H1 (cell line): ENCODE measurements at regions not wholly inside any gene's neighbourhood (a gene's known extent, or its start where the extent isn't known, plus 50 kb on each side); places are given as distances from the start of the nearest gene placed in this dataset.
A peak's percentile ranks its signal among the peaks of the same experiment; 100 is the strongest.

Experiments used
- CTCF ChIA-PET: fragments of 300-600 bp; sonication (Branson Sonifier 250); formaldehyde crosslinking; loops from one replicate; lab custom pipeline; 2021; ENCODE audit not compliant: partially characterized antibody; lab: Charles Lee
- POLR2A ChIA-PET: fragments of 300-600 bp; sonication (Branson Sonifier 250); formaldehyde crosslinking; loops from one replicate; lab custom pipeline; 2021; ENCODE audit warnings: inconsistent platforms; ENCODE audit not compliant: partially characterized antibody; lab: Charles Lee
- DNase-seq, 2 experiments: peaks; one replicate each; pipeline versions ENCODE4 v3.0.0 to v3.0.0-alpha.2; 2010 to 2022; ENCODE audit warnings: low spot score in 2 of 2, low read depth in 1 of 2, mixed read lengths in 1 of 2
- FAIRE-seq: peaks from 2 replicates; lab custom pipeline; 2011; peaks lifted over from hg19 to GRCh38; lab: Jason Lieb, UNC
- H2AFZ ChIP-seq: 2 replicates; pipeline ENCODE4 v1.8.1; 2012; ENCODE audit warnings: low read length, inconsistent platforms
- H2AK5ac ChIP-seq: 2 replicates; pipeline ENCODE4 v1.6.1; 2013; ENCODE audit warnings: low read depth, low read length
- H2BK120ac ChIP-seq: replicated peaks from 2 replicates; pipeline ENCODE3; 2013; ENCODE audit warnings: low read depth, low read length, inconsistent platforms
- H2BK12ac ChIP-seq: 2 replicates; pipeline ENCODE4 v1.6.1; 2013; ENCODE audit warnings: low read depth, low read length
- H2BK15ac ChIP-seq: 2 replicates; pipeline ENCODE4 v1.6.1; 2013; ENCODE audit warnings: low read length
- H2BK20ac ChIP-seq: 2 replicates; pipeline ENCODE4 v1.6.1; 2013; ENCODE audit warnings: low read length
- H2BK5ac ChIP-seq: 2 replicates; pipeline ENCODE4 v1.6.1; 2013; ENCODE audit warnings: low read depth, low read length
- H3K14ac ChIP-seq: 2 replicates; pipeline ENCODE4 v1.6.1; 2013; ENCODE audit warnings: inconsistent platforms; ENCODE audit not compliant: insufficient read length
- H3K18ac ChIP-seq: 2 replicates; pipeline ENCODE4 v1.6.1; 2013; ENCODE audit warnings: low read length; ENCODE audit errors: extremely low read depth
- H3K23ac ChIP-seq: 2 replicates; pipeline ENCODE4 v1.6.1; 2013; ENCODE audit warnings: inconsistent platforms; ENCODE audit not compliant: insufficient read length
- H3K23me2 ChIP-seq: 2 replicates; pipeline ENCODE4 v1.6.1; 2013; ENCODE audit warnings: low read depth, low read length
- H3K27ac ChIP-seq: 2 replicates; pipeline ENCODE4 v1.6.1; 2011; ENCODE audit warnings: low read depth, low read length, inconsistent platforms
- H3K27me3 ChIP-seq, 4 experiments: replicated peaks in 1 of 4; 1 replicate in 1 of 4; 2 replicates in 3 of 4; pipeline versions ENCODE4 v1.6.1 to v1.8.1; 2011 to 2013; ENCODE audit warnings: low read length in 3 of 4, mild to moderate bottlenecking in 3 of 4, inconsistent platforms in 2 of 4, mixed read lengths in 2 of 4, moderate library complexity in 1 of 4; ENCODE audit not compliant: control insufficient read depth in 3 of 4, insufficient read depth in 3 of 4; ENCODE audit errors: extremely low read depth in 1 of 4
- H3K36me3 ChIP-seq, 4 experiments: 2 replicates each; pipeline versions ENCODE4 v1.6.1 to v1.8.1; 2011 to 2013; ENCODE audit warnings: mild to moderate bottlenecking in 4 of 4, low read length in 3 of 4, moderate library complexity in 2 of 4, control low read depth in 1 of 4, inconsistent platforms in 1 of 4; ENCODE audit not compliant: insufficient read depth in 4 of 4, control insufficient read depth in 2 of 4
- H3K4ac ChIP-seq: replicated peaks from 2 replicates; pipeline ENCODE3; 2013; ENCODE audit warnings: low read length, low read depth, mixed read lengths, inconsistent platforms; ENCODE audit not compliant: insufficient read length
- H3K4me1 ChIP-seq, 4 experiments: replicated peaks in 1 of 4; 1 replicate in 1 of 4; 2 replicates in 3 of 4; pipeline versions ENCODE4 v1.6.1 to v1.8.1; 2011 to 2013; ENCODE audit warnings: low read length in 3 of 4, inconsistent platforms in 2 of 4, mixed read lengths in 1 of 4; ENCODE audit not compliant: insufficient read depth in 4 of 4, control insufficient read depth in 3 of 4
- H3K4me2 ChIP-seq, 2 experiments: 2 replicates each; pipeline versions ENCODE4 v1.6.1 to v1.8.1; 2011 to 2013; ENCODE audit warnings: low read depth in 2 of 2, low read length in 2 of 2, control low read depth in 1 of 2, inconsistent platforms in 1 of 2, mild to moderate bottlenecking in 1 of 2; ENCODE audit not compliant: insufficient read depth in 1 of 2
- H3K4me3 ChIP-seq, 4 experiments: fragments of 200-600, 300-600 bp in 1 of 4; sonication (generic), shearing (Covaris generic), sonication (Bioruptor Twin) in 1 of 4; 2 replicates each; pipeline versions ENCODE4 v1.5.1 to v1.8.1; 2011 to 2016; ENCODE audit warnings: low read length in 4 of 4, low read depth in 3 of 4, control low read depth in 2 of 4, inconsistent platforms in 2 of 4, mild to moderate bottlenecking in 2 of 4, mixed read lengths in 1 of 4, moderate library complexity in 1 of 4; ENCODE audit not compliant: insufficient read depth in 2 of 4; ENCODE audit errors: extremely low read depth in 1 of 4
- H3K56ac ChIP-seq: replicated peaks from 2 replicates; pipeline ENCODE3; 2013; ENCODE audit warnings: low read depth, mild to moderate bottlenecking, mixed read lengths, low read length, inconsistent platforms; ENCODE audit not compliant: insufficient read length
- H3K79me1 ChIP-seq: 2 replicates; pipeline ENCODE4 v1.6.1; 2013; ENCODE audit warnings: low read depth, low read length, control low read depth
- H3K79me2 ChIP-seq, 2 experiments: 2 replicates each; pipeline versions ENCODE4 v1.6.1 to v1.8.1; 2012 to 2013; ENCODE audit warnings: low read length in 2 of 2, mild to moderate bottlenecking in 2 of 2, inconsistent platforms in 1 of 2; ENCODE audit not compliant: insufficient read depth in 2 of 2, control insufficient read depth in 1 of 2
- H3K9ac ChIP-seq, 4 experiments: replicated peaks in 1 of 4; 1 replicate in 1 of 4; 2 replicates in 3 of 4; pipeline versions ENCODE4 v1.6.1 to v1.8.1; 2011 to 2013; ENCODE audit warnings: low read depth in 3 of 4, low read length in 3 of 4, control low read depth in 2 of 4, mild to moderate bottlenecking in 2 of 4, moderate library complexity in 2 of 4, inconsistent platforms in 1 of 4; ENCODE audit errors: extremely low read depth in 1 of 4
- H3K9me3 ChIP-seq, 2 experiments: 2 replicates each; pipeline versions ENCODE4 v1.6.1 to v1.8.1; 2012 to 2013; ENCODE audit warnings: mild to moderate bottlenecking in 2 of 2, moderate library complexity in 2 of 2, control low read depth in 1 of 2, inconsistent platforms in 1 of 2, low read depth in 1 of 2, low read length in 1 of 2, mixed read lengths in 1 of 2; ENCODE audit not compliant: insufficient read depth in 2 of 2
- H4K20me1 ChIP-seq, 2 experiments: replicated peaks in 1 of 2; 2 replicates each; pipeline versions ENCODE3 to v1.8.1; 2011 to 2013; ENCODE audit warnings: inconsistent platforms in 2 of 2, low read length in 2 of 2, mild to moderate bottlenecking in 1 of 2; ENCODE audit not compliant: insufficient read depth in 2 of 2, control insufficient read depth in 1 of 2
- H4K5ac ChIP-seq: 2 replicates; pipeline ENCODE4 v1.6.1; 2013; ENCODE audit warnings: low read length, low read depth, mixed read lengths, inconsistent platforms; ENCODE audit not compliant: insufficient read length
- H4K8ac ChIP-seq: 2 replicates; pipeline ENCODE4 v1.8.0; 2013; ENCODE audit warnings: mild to moderate bottlenecking, moderate library complexity, low read length, inconsistent platforms; ENCODE audit not compliant: insufficient read depth; ENCODE audit errors: extremely low read depth
- H4K91ac ChIP-seq: replicated peaks from 2 replicates; pipeline ENCODE3; 2013; ENCODE audit warnings: low read length, mixed read lengths, inconsistent platforms; ENCODE audit not compliant: insufficient read length
- ATF3 ChIP-seq: IDR thresholded peaks from 2 replicates; pipeline ENCODE4 v1.6.1; 2011; ENCODE audit warnings: low read depth, mild to moderate bottlenecking, low read length; ENCODE audit not compliant: insufficient read depth
- BACH1 ChIP-seq: IDR thresholded peaks from 2 replicates; pipeline ENCODE4 v1.6.1; 2012; ENCODE audit warnings: low read length, improper control_type of control experiment
- CTBP2 ChIP-seq: IDR thresholded peaks from 2 replicates; pipeline ENCODE4 v1.7.0; 2011; ENCODE audit warnings: borderline replicate concordance, mild to moderate bottlenecking, moderate library complexity, mixed read lengths, low read length; ENCODE audit not compliant: insufficient read depth, insufficient read length
- GABPA ChIP-seq: IDR thresholded peaks from 2 replicates; pipeline ENCODE4 v1.6.1; 2011; ENCODE audit warnings: mild to moderate bottlenecking, low read length, moderate library complexity, borderline replicate concordance; ENCODE audit not compliant: insufficient read depth
- JUND ChIP-seq: IDR thresholded peaks from 2 replicates; pipeline ENCODE4 v1.6.1; 2011; ENCODE audit warnings: mild to moderate bottlenecking, improper control_type of control experiment, low read length
- SIN3A ChIP-seq, 2 experiments: IDR thresholded peaks in 1 of 2; conservative IDR thresholded peaks in 1 of 2; 2 replicates each; pipeline ENCODE4 v1.6.1; 2011 to 2012; ENCODE audit warnings: low read length in 2 of 2, improper control_type of control experiment in 1 of 2, low read depth in 1 of 2, mild to moderate bottlenecking in 1 of 2
- SIRT6 ChIP-seq: IDR thresholded peaks from one replicate; pipeline ENCODE4 v1.7.1; 2012; ENCODE audit warnings: low read length, inconsistent platforms
- SP1 ChIP-seq: IDR thresholded peaks from 2 replicates; pipeline ENCODE4 v1.6.1; 2011; ENCODE audit warnings: low read depth, low read length
- WGBS, 2 experiments: shearing (Covaris generic) in 1 of 2; methylation state at CpG; one replicate each; pipeline versions ENCODE4 v1.1.6 to v1.1.7; 2013 to 2015; ENCODE audit warnings: low lambda C conversion rate in 2 of 2, mixed read lengths in 2 of 2, inconsistent platforms in 1 of 2, low coverage in 1 of 2, missing lambda C conversion rate in 1 of 2; ENCODE audit not compliant: insufficient replicate concordance in 2 of 2, insufficient coverage in 1 of 2, insufficient read length in 1 of 2; ENCODE audit errors: extremely low coverage in 1 of 2, missing lambda C conversion rate in 1 of 2; 5-methylcytosine and 5-hydroxymethylcytosine counted together

GRCh38 chr5:128775558-128775957 lies 189.7 kb upstream of the SLC27A6 start:
- Histone ChIP-seq H2AFZ (0 out of 2 replicates have a peak overlapping the region, but pooled peaks have one; percentile 45), H3K4ac (no peak overlapping the region), H3K27me3 (no peaks in the 10 kb centered on the region; a peak in 1 of 7 replicates), H3K27ac (no peak overlapping the region), H4K5ac (no peak overlapping the region), H2AK5ac (no peak overlapping the region), H3K23me2 (no peaks in the 10 kb centered on the region), H4K91ac (no peak overlapping the region), H2BK5ac (no peak overlapping the region), H3K4me3 (no peak overlapping the region), H3K56ac (no peak overlapping the region), H4K8ac (no peak overlapping the region), H3K18ac (no peak overlapping the region), H3K14ac (no peak overlapping the region), H3K79me2 (no peaks in the 10 kb centered on the region), H3K23ac (no peak overlapping the region), H2BK15ac (no peak overlapping the region), H3K79me1 (no peaks in the 10 kb centered on the region), H2BK12ac (no peak overlapping the region), H3K9me3 (no peaks in the 10 kb centered on the region), H3K4me1 (peaks cover 0 to 9% (median 1%) of the 10 kb centered on the region in 4 experiments; a peak in 3 of 7 replicates), H3K36me3 (no peaks in the 10 kb centered on the region), H2BK20ac (no peak overlapping the region), H2BK120ac (no peak overlapping the region), H4K20me1 (no peaks in the 10 kb centered on the region), H3K9ac (no peak overlapping the region)
- no peak for DNase-seq
- CTCF ChIA-PET = no interaction called here
- no peak for FAIRE-seq
- POLR2A ChIA-PET = no interaction called here
- WGBS, 2 experiments = 91% methylated on average over 3 of the region's 3 CpGs; no CpG with 5 or more reads in 1 of the 2 experiments
- TF ChIP-seq SIRT6 (no peak), CTBP2 (no peak), GABPA (no peak), ATF3 (no peak), SIN3A (conservative IDR thresholded peaks at IDR 0.05 in 1 of 2, IDR thresholded peaks at IDR 0.05 in 1 of 2; ENCODE audit: low read depth in 1 of 2, low read length in 2 of 2) (no peak), BACH1 (no peak), SP1 (no peak), JUND (no peak)
- TF ChIP-seq, all 59 proteins: peak for 0
- no peak overlapping the region for H3K4me2 ChIP-seq
